ENCODE measurements at regions not wholly inside any gene's neighbourhood (a gene's known extent, or its start where the extent isn't known, plus 50 kb on each side); places are given as distances from the start of the nearest gene placed in this dataset.

GRCh38 chr17:52306314-52306713 lies 147.8 kb upstream of the CA10 start:
- Mint-ChIP-seq H3K27ac (ENCODE audit: unreplicated experiment) (no peak overlapping the region), H3K4me1 (ENCODE audit: low read depth, unreplicated experiment) (no peaks in the 10 kb centered on the region), H3K4me3 (ENCODE audit: unreplicated experiment) (no peak overlapping the region), H3K27me3 (ENCODE audit: insufficient read depth, unreplicated experiment) (peaks cover 5% of the 10 kb centered on the region), H3K9me3 (ENCODE audit: unreplicated experiment) (no peaks in the 10 kb centered on the region), H3K36me3 (ENCODE audit: insufficient read depth, unreplicated experiment) (no peaks in the 10 kb centered on the region)
- ChIA-PET POLR2A (no interaction called here), CTCF (no interaction called here)
- no peak for TF ChIP-seq CTCF (IDR thresholded peaks at IDR 0.05; ENCODE audit: insufficient read depth in 1 of 2, low read depth in 1 of 2, low read length in 1 of 2, severe bottlenecking in 1 of 2, unreplicated experiment in 1 of 2)
- intact Hi-C loops (cut with micrococcal nuclease; ENCODE audit: unreplicated experiment), result no loop called here
- Histone ChIP-seq H3K4me3 (ENCODE audit: low read depth, low read length) (no peak overlapping the region), H3K27me3 (replicated peaks; ENCODE audit: control insufficient read depth, insufficient read depth, low read length) (no peaks in the 10 kb centered on the region), H3K4me1 (no peaks in the 10 kb centered on the region), H3K36me3 (ENCODE audit: control insufficient read depth, insufficient read depth, low read length) (no peaks in the 10 kb centered on the region), H3K9me3 (no peaks in the 10 kb centered on the region)
- BruUV-seq (replicated peaks), result no TSS peak
- DNase-seq, result no peak

GRCh38 chr17:52298881-52299280 lies 140.4 kb upstream of the CA10 start:
- Histone ChIP-seq H3K36me3 (ENCODE audit: control insufficient read depth, insufficient read depth, low read length) (no peaks in the 10 kb centered on the region), H3K4me3 (ENCODE audit: low read depth, low read length) (no peak overlapping the region), H3K4me1 (no peaks in the 10 kb centered on the region), H3K9me3 (no peaks in the 10 kb centered on the region), H3K27me3 (replicated peaks; ENCODE audit: control insufficient read depth, insufficient read depth, low read length) (no peaks in the 10 kb centered on the region)
- Mint-ChIP-seq H3K36me3 (ENCODE audit: insufficient read depth, unreplicated experiment) (no peaks in the 10 kb centered on the region), H3K4me3 (ENCODE audit: unreplicated experiment) (no peak overlapping the region), H3K4me1 (ENCODE audit: low read depth, unreplicated experiment) (no peaks in the 10 kb centered on the region), H3K27me3 (ENCODE audit: insufficient read depth, unreplicated experiment) (peaks cover 5% of the 10 kb centered on the region), H3K27ac (ENCODE audit: unreplicated experiment) (no peak overlapping the region), H3K9me3 (ENCODE audit: unreplicated experiment) (no peaks in the 10 kb centered on the region)
- ChIA-PET POLR2A (no interaction called here), CTCF (no interaction called here)
- DNase-seq, result no peak
- no peak for TF ChIP-seq CTCF (IDR thresholded peaks at IDR 0.05; ENCODE audit: insufficient read depth in 1 of 2, low read depth in 1 of 2, low read length in 1 of 2, severe bottlenecking in 1 of 2, unreplicated experiment in 1 of 2)
- no TSS peak for BruUV-seq (replicated peaks)
- intact Hi-C loops (cut with micrococcal nuclease; ENCODE audit: unreplicated experiment), result no loop called here

- Histone ChIP-seq H3K36me3 (ENCODE audit: control insufficient read depth, insufficient read depth, low read length) (no peaks in the 10 kb centered on the region), H3K4me1 (no peaks in the 10 kb centered on the region), H3K4me3 (ENCODE audit: low read depth, low read length) (no peak overlapping the region), H3K27me3 (replicated peaks; ENCODE audit: control insufficient read depth, insufficient read depth, low read length) (no peaks in the 10 kb centered on the region), H3K9me3 (no peaks in the 10 kb centered on the region)
- Mint-ChIP-seq H3K9me3 (ENCODE audit: unreplicated experiment) (no peaks in the 10 kb centered on the region), H3K27ac (ENCODE audit: unreplicated experiment) (no peak overlapping the region), H3K4me3 (ENCODE audit: unreplicated experiment) (no peak overlapping the region), H3K4me1 (ENCODE audit: low read depth, unreplicated experiment) (no peaks in the 10 kb centered on the region), H3K27me3 (ENCODE audit: insufficient read depth, unreplicated experiment) (peaks cover 2% of the 10 kb centered on the region), H3K36me3 (ENCODE audit: insufficient read depth, unreplicated experiment) (no peaks in the 10 kb centered on the region)
- no TSS peak for BruUV-seq (replicated peaks)
- intact Hi-C loops (cut with micrococcal nuclease; ENCODE audit: unreplicated experiment), result loop anchor here (1.0 kb wide), 2 partner anchors 126 to 533 kb away; no protein-coding TSS in a partner anchor
- DNase-seq, result peak in 1 of 2 experiments; percentile 26
- ChIA-PET POLR2A (no interaction called here), CTCF (no interaction called here)
- peak; percentile 44 to 48 for TF ChIP-seq CTCF (IDR thresholded peaks at IDR 0.05; ENCODE audit: insufficient read depth in 1 of 2, low read depth in 1 of 2, low read length in 1 of 2, severe bottlenecking in 1 of 2, unreplicated experiment in 1 of 2)
These were observed 138.9 kb upstream of the CA10 start for GRCh38 chr17:52297230-52298010.

Measured in Caco-2 (cell line).